CD4-positive, CD25-positive, alpha-beta regulatory T cell (primary cell): ENCODE measurements at regions not wholly inside any gene's neighbourhood (a gene's known extent, or its start where the extent isn't known, plus 50 kb on each side); places are given as distances from the start of the nearest gene placed in this dataset.
A peak's percentile ranks its signal among the peaks of the same experiment; 100 is the strongest.

Source experiments
- ATAC-seq, 2 donors: fragments of 150-1000 bp; cut with Tn5 transposase; one replicate each; pipeline ENCODE4 v1.10.0; 2021; ENCODE audit warnings: low read depth in 2 of 2, moderate number of reproducible peaks in 2 of 2, moderate library complexity in 1 of 2
- DNase-seq, 3 donors: peaks; one replicate each; pipeline versions ENCODE4 v3.0.0 to v3.0.0-alpha.2; 2012 to 2022; ENCODE audit warnings: mixed read lengths in 1 of 3
- H3K27ac ChIP-seq: one replicate; pipeline ENCODE4 v1.7.0; 2013; ENCODE audit warnings: mild to moderate bottlenecking, low read length; ENCODE audit not compliant: insufficient read depth, poor library complexity, severe bottlenecking
- H3K27me3 ChIP-seq: one replicate; pipeline ENCODE4 v1.7.0; 2013; ENCODE audit warnings: low read length; ENCODE audit not compliant: control insufficient read depth, insufficient read depth
- H3K36me3 ChIP-seq: one replicate; pipeline ENCODE4 v1.7.0; 2013; ENCODE audit warnings: mild to moderate bottlenecking, low read length, moderate library complexity; ENCODE audit not compliant: control insufficient read depth, insufficient read depth
- H3K4me1 ChIP-seq: 2 replicates; pipeline ENCODE4 v1.7.0; 2013; ENCODE audit warnings: mild to moderate bottlenecking, low read length; ENCODE audit not compliant: insufficient read depth, control insufficient read depth, poor library complexity, severe bottlenecking
- H3K4me3 ChIP-seq: one replicate; pipeline ENCODE4 v1.7.0; 2013; ENCODE audit warnings: low read depth, mild to moderate bottlenecking, low read length, moderate library complexity
- H3K9me3 ChIP-seq, 2 experiments: 1 replicate in 1 of 2; 2 replicates in 1 of 2; pipeline ENCODE4 v1.7.0; 2013; ENCODE audit warnings: low read length in 2 of 2, mild to moderate bottlenecking in 1 of 2, moderate library complexity in 1 of 2; ENCODE audit not compliant: control insufficient read depth in 2 of 2
- H3K27ac Mint-ChIP-seq, 3 donors: one replicate each; pipeline ENCODE4 v1.8.0; 2020 to 2022; ENCODE audit warnings: mild to moderate bottlenecking in 3 of 3, mixed read lengths in 3 of 3, moderate library complexity in 2 of 3
- H3K27me3 Mint-ChIP-seq: one replicate; pipeline ENCODE4 v1.8.0; 2022; ENCODE audit warnings: mild to moderate bottlenecking, mixed read lengths
- H3K36me3 Mint-ChIP-seq: one replicate; pipeline ENCODE4 v1.8.0; 2020; ENCODE audit warnings: mixed read lengths
- H3K4me1 Mint-ChIP-seq, 4 donors: one replicate each; pipeline ENCODE4 v1.8.0; 2020 to 2022; ENCODE audit warnings: mixed read lengths in 4 of 4, mild to moderate bottlenecking in 1 of 4
- H3K4me3 Mint-ChIP-seq, 4 donors: one replicate each; pipeline ENCODE4 v1.8.0; 2020 to 2022; ENCODE audit warnings: mild to moderate bottlenecking in 4 of 4, mixed read lengths in 4 of 4, moderate library complexity in 3 of 4
- H3K9me3 Mint-ChIP-seq, 7 donors: one replicate each; pipeline ENCODE4 v1.8.0; 2020 to 2022; ENCODE audit warnings: mixed read lengths in 7 of 7, mild to moderate bottlenecking in 3 of 7, moderate library complexity in 2 of 7

DNA sequence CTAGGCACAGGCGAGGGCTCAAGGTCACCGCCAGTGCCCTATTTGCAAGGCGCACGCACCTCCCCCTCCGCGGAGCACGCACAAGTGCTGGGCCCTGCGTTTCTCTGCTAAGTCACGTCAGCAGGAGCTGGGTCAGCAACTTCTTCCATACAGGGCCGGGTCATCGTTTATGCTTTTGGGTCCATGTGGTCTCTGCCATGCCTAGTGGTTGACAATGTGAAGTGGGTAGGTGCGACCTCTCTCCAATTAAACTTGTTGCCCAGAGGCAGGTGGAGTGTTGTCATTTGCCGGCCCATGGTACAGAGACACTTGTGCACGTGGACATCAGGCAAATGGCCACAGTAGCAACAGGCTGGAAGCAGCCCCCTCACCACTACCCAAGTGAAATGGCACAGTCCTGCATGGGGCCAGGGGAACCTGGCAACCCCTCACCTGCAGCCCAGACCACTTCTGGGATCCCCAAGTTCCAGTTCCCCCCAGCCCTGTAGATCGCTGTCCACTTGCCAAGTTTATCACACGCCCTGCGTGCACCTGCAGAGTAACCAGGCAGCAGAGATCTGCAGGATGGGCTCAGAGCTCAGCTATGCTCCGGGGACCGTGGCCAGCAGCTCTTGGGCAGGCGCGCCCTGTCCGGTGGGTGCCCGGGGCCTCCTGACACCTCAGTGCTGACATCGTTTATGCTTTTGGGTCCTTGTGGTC is 86.1 kb upstream of the PPP2R2D start:
- Mint-ChIP-seq H3K27me3 (no peaks in the 10 kb centered on the region), H3K4me3 (no peak overlapping the region), H3K9me3 (peaks cover 0 to 1% (median 0%) of the 10 kb centered on the region in 7 donors), H3K27ac (no peak overlapping the region), H3K36me3 (no peaks in the 10 kb centered on the region), H3K4me1 (no peaks in the 10 kb centered on the region)
- Histone ChIP-seq H3K4me3 (no peak overlapping the region), H3K27me3 (no peaks in the 10 kb centered on the region), H3K36me3 (no peaks in the 10 kb centered on the region), H3K9me3 (no peaks in the 10 kb centered on the region), H3K27ac (no peak overlapping the region), H3K4me1 (no peaks in the 10 kb centered on the region)
- no peak for DNase-seq
- no peak for ATAC-seq

DNA sequence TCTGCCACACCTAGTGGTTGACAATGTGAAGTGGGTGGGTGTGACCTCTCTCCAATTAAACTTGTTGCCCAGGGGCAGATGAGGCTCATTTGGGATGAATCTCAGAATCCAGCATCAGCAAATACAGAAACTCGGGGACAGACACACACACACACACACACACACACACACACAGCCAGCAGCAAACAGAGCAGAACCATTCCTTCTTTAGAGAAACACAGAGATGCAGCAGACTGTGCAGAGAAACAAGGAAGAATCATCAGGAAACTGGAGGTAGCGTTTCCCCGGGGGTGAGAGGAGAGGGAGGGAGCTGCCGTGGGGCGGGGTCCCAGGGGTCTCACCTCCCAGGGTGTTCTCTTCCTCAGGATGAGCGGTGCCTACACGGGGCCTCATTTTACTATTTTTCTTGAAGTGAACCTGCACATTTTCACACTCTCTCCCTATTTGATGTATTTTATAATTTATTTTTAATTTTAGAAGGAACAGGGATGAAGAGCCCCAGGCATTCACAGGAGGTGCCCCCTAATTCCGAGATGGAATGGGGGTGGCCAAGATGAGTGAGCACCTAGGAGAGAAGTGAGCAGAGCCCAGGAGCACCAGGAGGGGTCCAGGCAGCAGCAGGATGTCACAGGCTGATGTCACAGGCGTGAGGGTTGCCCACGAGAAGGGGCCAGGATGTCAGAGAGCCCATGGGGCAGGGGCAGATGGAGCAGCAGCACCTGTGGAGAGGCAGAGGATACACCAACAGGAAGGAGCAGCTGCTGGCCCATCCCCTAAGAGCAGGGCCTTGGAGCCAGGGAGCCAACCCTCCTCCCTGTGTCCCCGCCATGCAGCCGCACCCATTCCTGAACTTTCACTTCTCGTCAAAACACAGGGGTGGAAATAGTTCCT is 85.3 kb upstream of the PPP2R2D start:
- Histone ChIP-seq H3K27me3 (no peaks in the 10 kb centered on the region), H3K27ac (no peak overlapping the region), H3K9me3 (no peaks in the 10 kb centered on the region), H3K36me3 (no peaks in the 10 kb centered on the region), H3K4me1 (no peaks in the 10 kb centered on the region), H3K4me3 (no peak overlapping the region)
- DNase-seq (no peak), ATAC-seq (no peak)
- no peak overlapping the region for H3K27ac Mint-ChIP-seq
- peaks cover 0 to 1% (median 0%) of the 10 kb centered on the region in 7 donors for H3K9me3 Mint-ChIP-seq
- H3K27me3 Mint-ChIP-seq = no peaks in the 10 kb centered on the region
- H3K4me3 Mint-ChIP-seq = no peak overlapping the region
- no peaks in the 10 kb centered on the region for H3K4me1 Mint-ChIP-seq
- no peaks in the 10 kb centered on the region for H3K36me3 Mint-ChIP-seq

DNA sequence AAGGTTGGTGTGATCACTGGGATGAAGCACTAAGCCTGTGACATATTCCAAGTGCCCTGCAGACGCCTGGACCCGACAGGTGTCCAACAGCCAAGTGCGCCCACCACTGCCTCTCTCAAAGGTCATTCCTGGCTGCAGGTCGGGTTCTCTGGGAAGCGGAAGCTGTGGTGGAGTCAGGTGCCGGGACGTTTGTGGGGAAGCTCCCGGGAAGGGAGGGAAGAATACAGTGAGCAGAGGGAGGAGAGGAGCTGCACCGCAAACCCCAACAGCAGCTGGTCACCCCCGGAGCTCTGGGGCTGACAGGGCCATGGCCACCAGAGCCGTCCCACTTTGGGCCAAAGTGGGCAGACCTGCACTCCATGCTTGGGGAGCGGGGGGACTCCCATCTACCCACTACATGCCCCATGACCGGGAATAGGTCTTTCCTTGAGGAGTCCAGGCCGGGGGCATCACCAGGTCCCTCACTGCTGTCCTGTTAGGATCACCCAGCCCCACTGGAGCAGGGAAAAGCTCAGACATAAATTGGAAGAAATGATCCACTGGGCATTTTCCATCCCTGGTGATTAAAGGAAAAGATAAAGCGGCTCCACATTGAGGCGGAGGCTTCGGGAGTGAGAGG is 84.5 kb upstream of the PPP2R2D start:
- peaks cover 0 to 1% (median 0%) of the 10 kb centered on the region in 7 donors for H3K9me3 Mint-ChIP-seq
- H3K36me3 ChIP-seq = no peaks in the 10 kb centered on the region
- no peak overlapping the region for H3K4me3 ChIP-seq
- ATAC-seq (no peak), DNase-seq (no peak)
- H3K4me1 Mint-ChIP-seq = no peaks in the 10 kb centered on the region
- no peaks in the 10 kb centered on the region for H3K27me3 Mint-ChIP-seq
- H3K36me3 Mint-ChIP-seq = no peaks in the 10 kb centered on the region
- H3K27ac ChIP-seq = no peak overlapping the region
- H3K4me3 Mint-ChIP-seq = no peak overlapping the region
- H3K27ac Mint-ChIP-seq = no peak overlapping the region
- H3K27me3 ChIP-seq = no peaks in the 10 kb centered on the region
- H3K9me3 ChIP-seq = no peaks in the 10 kb centered on the region
- H3K4me1 ChIP-seq = no peaks in the 10 kb centered on the region

DNA sequence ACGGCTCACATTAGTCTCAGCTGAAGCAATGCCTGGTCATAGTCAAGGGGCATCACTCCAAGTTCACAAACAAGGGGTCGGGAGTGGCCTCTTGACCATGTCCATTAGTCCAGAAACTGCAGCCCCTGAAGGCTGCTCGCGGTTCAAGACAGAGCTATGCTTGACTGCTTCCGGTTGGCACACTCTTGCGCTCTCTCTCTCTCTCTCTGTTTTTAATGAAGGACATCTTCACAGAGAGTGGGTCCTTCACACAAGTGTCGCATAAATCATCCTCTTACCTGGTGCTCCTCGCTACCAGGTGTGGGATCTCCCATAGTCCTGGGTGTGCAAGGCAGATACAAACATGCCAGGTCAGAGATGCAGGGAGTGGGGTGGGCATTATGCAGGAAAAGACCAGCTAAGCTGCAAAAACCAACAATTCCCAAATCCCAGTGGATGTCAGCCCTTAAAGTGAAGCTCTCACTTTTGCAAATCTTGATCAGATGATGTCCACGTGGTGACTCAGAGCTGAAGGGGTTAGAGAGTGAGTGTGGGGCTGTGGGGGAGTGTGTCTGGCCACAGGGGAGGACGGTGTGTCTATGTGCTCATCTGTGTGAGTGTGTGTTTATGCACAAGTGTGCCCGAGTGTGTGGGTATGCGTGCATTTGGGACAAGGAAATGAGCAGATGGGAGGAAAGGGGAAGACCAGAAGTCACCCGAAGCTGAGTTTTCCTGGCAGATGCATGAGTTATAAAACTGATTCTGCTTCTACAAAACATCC is 83.7 kb upstream of the PPP2R2D start:
- ATAC-seq = no peak
- H3K36me3 Mint-ChIP-seq = no peaks in the 10 kb centered on the region
- no peaks in the 10 kb centered on the region for H3K4me1 ChIP-seq

DNA sequence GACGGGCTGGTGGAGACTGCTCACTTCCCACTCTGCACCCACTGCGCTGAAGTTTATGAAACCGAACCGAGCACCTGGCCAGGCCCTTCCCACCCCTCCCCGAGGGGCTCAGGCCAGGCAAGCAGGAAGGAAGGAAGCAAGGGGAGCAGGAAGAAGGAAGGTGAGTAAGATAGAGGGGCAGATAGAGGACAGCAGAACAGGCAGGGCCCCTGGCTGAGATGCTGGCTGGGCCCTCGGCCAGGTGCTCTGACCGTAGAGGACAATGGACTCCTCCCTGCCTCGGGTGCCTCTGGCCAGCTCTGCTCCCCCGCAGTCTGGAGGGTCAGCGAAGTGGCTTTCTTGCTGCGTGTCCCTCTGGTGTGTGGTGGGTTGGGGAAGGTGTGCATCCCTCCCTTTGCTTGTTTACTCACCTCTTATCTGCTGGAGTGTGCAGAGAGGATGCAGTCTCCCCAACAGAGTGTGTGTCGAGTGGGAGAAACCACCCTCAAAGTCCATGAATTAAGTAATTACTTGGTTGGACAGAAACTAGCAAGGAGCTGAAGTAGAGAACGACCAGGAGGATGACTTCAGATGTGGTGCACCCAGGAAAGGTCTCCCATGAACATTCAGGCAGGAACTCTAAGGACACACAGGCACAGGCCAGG is 82.8 kb upstream of the PPP2R2D start:
- Mint-ChIP-seq H3K27me3 (no peaks in the 10 kb centered on the region), H3K9me3 (peaks cover 0 to 1% (median 0%) of the 10 kb centered on the region in 7 donors), H3K4me3 (no peak overlapping the region), H3K4me1 (no peaks in the 10 kb centered on the region), H3K36me3 (no peaks in the 10 kb centered on the region), H3K27ac (no peak overlapping the region)
- ATAC-seq (no peak), DNase-seq (no peak)
- Histone ChIP-seq H3K27ac (no peak overlapping the region), H3K4me1 (no peaks in the 10 kb centered on the region), H3K9me3 (no peaks in the 10 kb centered on the region), H3K4me3 (no peak overlapping the region), H3K27me3 (no peaks in the 10 kb centered on the region), H3K36me3 (no peaks in the 10 kb centered on the region)

More for the DNA sequence above, 83.7 kb upstream of the PPP2R2D start:
- no peaks in the 10 kb centered on the region for H3K27me3 ChIP-seq
- no peak overlapping the region for H3K27ac ChIP-seq
- Mint-ChIP-seq H3K27me3 (no peaks in the 10 kb centered on the region), H3K4me3 (no peak overlapping the region), H3K9me3 (peaks cover 0 to 1% (median 0%) of the 10 kb centered on the region in 7 donors), H3K27ac (no peak overlapping the region), H3K4me1 (no peaks in the 10 kb centered on the region)
- H3K4me3 ChIP-seq = no peak overlapping the region
- no peaks in the 10 kb centered on the region for H3K36me3 ChIP-seq
- no peaks in the 10 kb centered on the region for H3K9me3 ChIP-seq
- no peak for DNase-seq

DNA sequence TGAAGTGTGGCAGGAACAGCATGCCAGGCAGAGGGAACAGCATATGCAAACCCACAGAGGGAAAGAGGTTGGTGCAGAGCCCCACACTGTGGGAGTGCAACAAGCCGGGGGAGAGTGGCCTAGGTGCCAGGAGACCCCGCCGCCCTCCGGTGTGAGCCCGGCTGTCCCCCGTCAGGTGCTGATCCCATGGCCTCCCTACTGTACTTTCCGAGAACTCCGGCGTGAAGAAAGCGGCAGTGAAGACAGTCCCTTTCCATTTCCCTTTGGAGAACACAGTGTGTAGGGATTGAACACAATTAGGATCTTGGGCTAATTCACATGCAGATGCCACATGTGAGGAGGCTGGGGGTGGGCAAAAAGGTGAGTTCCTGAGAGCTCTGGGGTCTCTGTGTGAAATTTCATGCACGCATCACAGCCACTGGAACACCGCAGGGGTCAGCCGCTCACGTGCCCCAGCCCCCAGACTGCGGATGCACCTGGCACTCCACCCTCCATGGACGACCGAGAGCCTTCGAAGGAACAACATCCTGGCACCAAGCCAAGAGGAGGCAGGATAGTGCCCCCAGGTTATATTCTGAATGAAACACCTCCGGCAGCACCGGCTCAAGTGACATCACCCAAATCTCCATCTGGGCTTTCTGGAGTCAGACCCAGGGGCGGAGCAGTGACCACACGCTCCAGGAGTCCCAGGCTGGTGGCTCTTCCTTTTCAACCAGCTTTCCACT is 82.1 kb upstream of the PPP2R2D start:
- Mint-ChIP-seq H3K4me3 (no peak overlapping the region), H3K9me3 (no peaks in the 10 kb centered on the region), H3K4me1 (no peaks in the 10 kb centered on the region), H3K36me3 (no peaks in the 10 kb centered on the region), H3K27ac (peak overlapping the region in 1 of 3 donors; percentile 5), H3K27me3 (no peaks in the 10 kb centered on the region)
- Histone ChIP-seq H3K27me3 (no peaks in the 10 kb centered on the region), H3K36me3 (no peaks in the 10 kb centered on the region), H3K4me3 (no peak overlapping the region), H3K9me3 (no peaks in the 10 kb centered on the region), H3K4me1 (no peaks in the 10 kb centered on the region), H3K27ac (no peak overlapping the region)
- DNase-seq (no peak), ATAC-seq (no peak)
